Psoas muscle (tissue), 7 donors: ENCODE measurements at regions not wholly inside any gene's neighbourhood (a gene's known extent, or its start where the extent isn't known, plus 50 kb on each side); places are given as distances from the start of the nearest gene placed in this dataset.

Experiments
- ATAC-seq, 4 donors: fragments of 200-7000 bp; cut with Tn5 transposase; one replicate each; pipeline ENCODE4 v1.9.1; 2020; ENCODE audit warnings: moderate library complexity in 3 of 4, mild to moderate bottlenecking in 2 of 4
- DNase-seq, 2 donors: peaks; one replicate each; pipeline ENCODE4 v3.0.0-alpha.2; 2020
- H3K27ac ChIP-seq: fragments of 200-600 bp; one replicate; pipeline ENCODE4 v1.8.0; 2022
- H3K27me3 ChIP-seq, 3 donors: fragments of 200-600 bp in 1 of 3; one replicate each; pipeline versions ENCODE4 v1.6.1 to v1.8.0; 2013 to 2022; ENCODE audit warnings: low read length in 2 of 3, mild to moderate bottlenecking in 2 of 3, moderate library complexity in 1 of 3; ENCODE audit not compliant: insufficient read depth in 3 of 3
- H3K36me3 ChIP-seq, 2 donors: fragments of 200-600 bp in 1 of 2; one replicate each; pipeline versions ENCODE4 v1.6.1 to v1.8.0; 2013 to 2022; ENCODE audit warnings: low read depth in 1 of 2, mild to moderate bottlenecking in 1 of 2, moderate library complexity in 1 of 2; ENCODE audit not compliant: insufficient read depth in 1 of 2
- H3K4me1 ChIP-seq: fragments of 200-600 bp; one replicate; pipeline ENCODE4 v1.8.0; 2022
- H3K4me3 ChIP-seq: fragments of 200-600 bp; one replicate; pipeline ENCODE4 v1.8.0; 2022; ENCODE audit warnings: mild to moderate bottlenecking
- H3K9me3 ChIP-seq: fragments of 200-600 bp; one replicate; pipeline ENCODE4 v1.8.0; 2022
- WGBS, 3 donors: extraction: QIAGEN DNeasy Blood & Tissue Kit; methylation state at CpG; one replicate each; pipeline versions ENCODE4 v1.1.6 to v1.1.7; 2013; 5-methylcytosine and 5-hydroxymethylcytosine counted together
- intact Hi-C, 2 donors: fragments of 100-400 bp; cut with DNase I; formaldehyde crosslinking; loops; one replicate each; pipeline versions ENCODE4 v1.11.0 to v1.14.2; 2022
- TF ChIP-seq, protein P1 (sequence below): fragments of 200-600 bp; IDR thresholded peaks from one replicate; pipeline ENCODE4 v1.8.0; 2022; ENCODE audit warnings: antibody characterized with exemption
- donor health status: healthy with polysubstance abuse.
- donor health status: DM: no; HTN: no; CAD: no; lungs with moderate emphysema.
- donor health status: Bipolar disorder and iron deficiency.
- donor health status: healthy.
- donor health status: DM: yes; HTN: yes; CAD: no.
- donor health status: DM: no; HTN: no; CAD: no.
- donor health status: DM: yes; HTN: yes; CAD: no.

- DNase-seq: no peak
- H3K27me3 ChIP-seq: no peaks in the 10 kb centered on the region
- TF ChIP-seq, protein P1, sequence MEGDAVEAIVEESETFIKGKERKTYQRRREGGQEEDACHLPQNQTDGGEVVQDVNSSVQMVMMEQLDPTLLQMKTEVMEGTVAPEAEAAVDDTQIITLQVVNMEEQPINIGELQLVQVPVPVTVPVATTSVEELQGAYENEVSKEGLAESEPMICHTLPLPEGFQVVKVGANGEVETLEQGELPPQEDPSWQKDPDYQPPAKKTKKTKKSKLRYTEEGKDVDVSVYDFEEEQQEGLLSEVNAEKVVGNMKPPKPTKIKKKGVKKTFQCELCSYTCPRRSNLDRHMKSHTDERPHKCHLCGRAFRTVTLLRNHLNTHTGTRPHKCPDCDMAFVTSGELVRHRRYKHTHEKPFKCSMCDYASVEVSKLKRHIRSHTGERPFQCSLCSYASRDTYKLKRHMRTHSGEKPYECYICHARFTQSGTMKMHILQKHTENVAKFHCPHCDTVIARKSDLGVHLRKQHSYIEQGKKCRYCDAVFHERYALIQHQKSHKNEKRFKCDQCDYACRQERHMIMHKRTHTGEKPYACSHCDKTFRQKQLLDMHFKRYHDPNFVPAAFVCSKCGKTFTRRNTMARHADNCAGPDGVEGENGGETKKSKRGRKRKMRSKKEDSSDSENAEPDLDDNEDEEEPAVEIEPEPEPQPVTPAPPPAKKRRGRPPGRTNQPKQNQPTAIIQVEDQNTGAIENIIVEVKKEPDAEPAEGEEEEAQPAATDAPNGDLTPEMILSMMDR: no peak
- intact Hi-C loops: no loop called here
- H3K27ac ChIP-seq: no peak overlapping the region
- H3K36me3 ChIP-seq: no peaks in the 10 kb centered on the region
- H3K9me3 ChIP-seq: no peaks in the 10 kb centered on the region
- no peak overlapping the region for H3K4me3 ChIP-seq
- WGBS, 3 donors: 81 to 91% (median 83%) methylated on average over 3 of the region's 3 CpGs
- ATAC-seq: no peak
- H3K4me1 ChIP-seq: no peaks in the 10 kb centered on the region
These were observed 266.5 kb upstream of the USP24 start for GRCh38 chr1:55481634-55482033.

GRCh38 chr1:55480029-55480795 lies 265.0 kb upstream of the USP24 start:
- H3K27ac ChIP-seq: no peak overlapping the region
- ATAC-seq (no peak), DNase-seq (no peak)
- H3K27me3 ChIP-seq: no peaks in the 10 kb centered on the region
- intact Hi-C loops: no loop called here
- 81 to 91% (median 85%) methylated on average over 2 of the region's 2 CpGs for WGBS, 3 donors
- H3K4me1 ChIP-seq: no peaks in the 10 kb centered on the region
- no peaks in the 10 kb centered on the region for H3K9me3 ChIP-seq
- TF ChIP-seq, protein P1: no peak
- no peaks in the 10 kb centered on the region for H3K36me3 ChIP-seq
- H3K4me3 ChIP-seq: no peak overlapping the region

GRCh38 chr1:55478742-55479141 lies 263.6 kb upstream of the USP24 start:
- Histone ChIP-seq H3K9me3 (no peaks in the 10 kb centered on the region), H3K4me1 (no peaks in the 10 kb centered on the region), H3K36me3 (no peaks in the 10 kb centered on the region), H3K4me3 (no peak overlapping the region), H3K27ac (no peak overlapping the region), H3K27me3 (no peaks in the 10 kb centered on the region)
- TF ChIP-seq, protein P1: no peak
- 21 to 48% (median 34%) methylated on average over 2 of the region's 2 CpGs for WGBS, 3 donors
- DNase-seq: no peak
- ATAC-seq: no peak
- intact Hi-C loops: no loop called here

- no peak for ATAC-seq
- WGBS, 3 donors: 97 to 99% (median 98%) methylated on average over 4 of the region's 4 CpGs
- no peaks in the 10 kb centered on the region for H3K36me3 ChIP-seq
- H3K27ac ChIP-seq: no peak overlapping the region
- no peaks in the 10 kb centered on the region for H3K9me3 ChIP-seq
- H3K4me3 ChIP-seq: no peak overlapping the region
- DNase-seq: no peak
- TF ChIP-seq, protein P1: no peak
- intact Hi-C loops: no loop called here
- H3K27me3 ChIP-seq: no peaks in the 10 kb centered on the region
- H3K4me1 ChIP-seq: no peaks in the 10 kb centered on the region
These were observed 262.8 kb upstream of the USP24 start for GRCh38 chr1:55477953-55478352.

DNA sequence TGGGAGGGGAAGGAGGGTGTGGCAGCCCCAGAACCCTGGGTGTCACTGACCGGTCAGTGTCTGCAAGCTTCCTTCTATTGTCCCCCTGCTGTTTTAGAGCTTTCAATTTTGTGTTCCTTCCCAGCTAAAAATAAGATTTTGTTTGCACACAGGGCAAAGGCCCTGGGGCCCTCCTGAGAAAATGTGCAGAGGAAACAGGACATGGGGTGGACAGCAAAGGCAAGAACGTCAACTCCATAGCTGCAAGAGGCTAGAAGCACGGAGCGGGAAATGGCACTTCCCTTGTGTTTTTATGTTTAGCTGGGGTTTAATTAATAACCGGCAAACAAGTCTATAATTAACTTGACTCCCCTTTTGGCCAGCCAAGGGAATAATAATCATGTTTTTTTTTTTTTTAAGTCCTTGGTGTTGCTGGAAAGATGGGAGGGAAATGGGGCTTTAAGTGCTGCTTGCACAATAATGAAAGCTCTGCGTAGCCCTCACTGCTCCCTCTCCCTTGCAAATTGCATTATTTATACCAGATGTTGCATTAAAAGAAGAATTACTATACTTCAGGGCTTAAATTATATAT lies 261.4 kb upstream of the USP24 start:
- WGBS, 3 donors: 71 to 83% (median 73%) methylated on average over 6 of the region's 6 CpGs
- TF ChIP-seq, protein P1: no peak
- DNase-seq (no peak), ATAC-seq (no peak)
- Histone ChIP-seq H3K27me3 (no peaks in the 10 kb centered on the region), H3K27ac (no peak overlapping the region), H3K4me3 (no peak overlapping the region), H3K9me3 (no peaks in the 10 kb centered on the region), H3K4me1 (no peaks in the 10 kb centered on the region), H3K36me3 (no peaks in the 10 kb centered on the region)
- intact Hi-C loops: no loop called here
